MCF 10A (cell line): ENCODE measurements at regions not wholly inside any gene's neighbourhood (a gene's known extent, or its start where the extent isn't known, plus 50 kb on each side); places are given as distances from the start of the nearest gene placed in this dataset.

Source experiments
- BruUV-seq: library from RNA; stranded (reverse); fragments of 400-500 nt; replicated peaks from 2 replicates; lab custom pipeline; 2021; lab: Mats Ljungman, UMichigan
- CTCF ChIA-PET: fragments of 300-600 bp; sonication (Branson Sonifier 250); formaldehyde crosslinking; extraction: SDS; loops from one replicate; lab custom pipeline; 2021; ENCODE audit warnings: antibody characterized with exemption, inconsistent platforms; lab: Yijun Ruan, JAX
- POLR2A ChIA-PET: fragments of 300-600, 350-650 bp; sonication (Branson Sonifier 250); formaldehyde crosslinking; extraction: SDS; loops from one replicate; lab custom pipeline; 2020; ENCODE audit warnings: antibody characterized with exemption, inconsistent platforms; lab: Yijun Ruan, JAX
- DNase-seq: peaks from one replicate; pipeline ENCODE4 v3.0.0-alpha.2; 2018; ENCODE audit not compliant: unreplicated experiment
- H3K27ac Mint-ChIP-seq: one replicate; pipeline ENCODE4 v1.8.0; 2022; ENCODE audit warnings: mild to moderate bottlenecking, low read depth, mixed read lengths; ENCODE audit not compliant: unreplicated experiment
- H3K27me3 Mint-ChIP-seq: one replicate; pipeline ENCODE4 v1.8.0; 2022; ENCODE audit warnings: mixed read lengths; ENCODE audit not compliant: insufficient read depth, unreplicated experiment
- H3K36me3 Mint-ChIP-seq: one replicate; pipeline ENCODE4 v1.8.0; 2022; ENCODE audit warnings: mild to moderate bottlenecking, moderate library complexity, mixed read lengths; ENCODE audit not compliant: insufficient read depth, unreplicated experiment
- H3K4me1 Mint-ChIP-seq: one replicate; pipeline ENCODE4 v1.8.0; 2022; ENCODE audit warnings: mixed read lengths; ENCODE audit not compliant: insufficient read depth, unreplicated experiment
- H3K4me3 Mint-ChIP-seq: one replicate; pipeline ENCODE4 v1.8.0; 2022; ENCODE audit warnings: mild to moderate bottlenecking, moderate library complexity, mixed read lengths; ENCODE audit not compliant: unreplicated experiment
- H3K9me3 Mint-ChIP-seq: one replicate; pipeline ENCODE4 v1.8.0; 2022; ENCODE audit warnings: mixed read lengths; ENCODE audit not compliant: unreplicated experiment
- CTCF ChIP-seq: fragments of 200-600 bp; IDR thresholded peaks from one replicate; pipeline ENCODE4 v1.8.0; 2022; ENCODE audit warnings: antibody characterized with exemption, mild to moderate bottlenecking; ENCODE audit not compliant: unreplicated experiment
- intact Hi-C: fragments of 100-400 bp; cut with micrococcal nuclease; formaldehyde crosslinking; loops from 2 replicates; pipeline ENCODE4 v1.14.1; 2022

- no peaks in the 10 kb centered on the region for H3K36me3 Mint-ChIP-seq
- TF ChIP-seq CTCF, result no peak
- intact Hi-C loops, result no loop called here
- CTCF ChIA-PET, result interaction anchor here (0.6 to 2.5 kb wide), 5 partner anchors 175 to 215 kb away, joined by 3 to 13 read pairs (median 4); no protein-coding TSS in a partner anchor
- BruUV-seq, result no TSS peak
- no peak for DNase-seq
- POLR2A ChIA-PET, result no interaction called here
- H3K9me3 Mint-ChIP-seq, result no peaks in the 10 kb centered on the region
- no peaks in the 10 kb centered on the region for H3K4me1 Mint-ChIP-seq
- H3K27ac Mint-ChIP-seq, result no peak overlapping the region
- no peaks in the 10 kb centered on the region for H3K27me3 Mint-ChIP-seq
- H3K4me3 Mint-ChIP-seq, result no peak overlapping the region
Observed at GRCh38 chr5:170440771-170441392, 51.7 kb upstream of the KCNMB1 start.

- ChIA-PET CTCF (no interaction called here), POLR2A (no interaction called here)
- intact Hi-C loops, result loop anchor here (5.0 kb wide), 1 partner anchor 132 kb away; no protein-coding TSS in a partner anchor
- H3K9me3 Mint-ChIP-seq, result no peaks in the 10 kb centered on the region
- H3K4me3 Mint-ChIP-seq, result no peak overlapping the region
- H3K27ac Mint-ChIP-seq, result no peak overlapping the region
- DNase-seq, result no peak
- no peaks in the 10 kb centered on the region for H3K36me3 Mint-ChIP-seq
- TF ChIP-seq CTCF, result no peak
- no TSS peak for BruUV-seq
- H3K27me3 Mint-ChIP-seq, result no peaks in the 10 kb centered on the region
- no peaks in the 10 kb centered on the region for H3K4me1 Mint-ChIP-seq
Observed at GRCh38 chr5:170439944-170440269, 50.7 kb upstream of the KCNMB1 start.

- no peak for DNase-seq
- Mint-ChIP-seq H3K4me3 (no peak overlapping the region), H3K27me3 (no peaks in the 10 kb centered on the region), H3K27ac (no peak overlapping the region), H3K36me3 (no peaks in the 10 kb centered on the region), H3K4me1 (no peaks in the 10 kb centered on the region), H3K9me3 (no peaks in the 10 kb centered on the region)
- ChIA-PET POLR2A (no interaction called here), CTCF (interaction anchor here (0.6 to 2.5 kb wide), 6 partner anchors 8 to 305 kb away, joined by 3 to 17 read pairs (median 4); no protein-coding TSS in a partner anchor)
- no peak for TF ChIP-seq CTCF
- intact Hi-C loops, result loop anchor here (5.0 kb wide), 1 partner anchor 133 kb away; no protein-coding TSS in a partner anchor
- no TSS peak for BruUV-seq
Observed at GRCh38 chr5:170439223-170439943, 50.2 kb upstream of the KCNMB1 start.
